Stomach (tissue), 8 donors: ENCODE measurements at regions not wholly inside any gene's neighbourhood (a gene's known extent, or its start where the extent isn't known, plus 50 kb on each side); places are given as distances from the start of the nearest gene placed in this dataset.

ENCODE experiments used
- DNase-seq, 2 donors: peaks; one replicate each; pipeline versions ENCODE4 v3.0.0 to v3.0.0-alpha.2; 2013 to 2019
- H3K27ac ChIP-seq, 5 donors: fragments of 200-600 bp in 4 of 5; sonication (generic) in 4 of 5; one replicate each; pipeline ENCODE4 v1.5.1; 2013 to 2019; ENCODE audit warnings: mild to moderate bottlenecking in 1 of 5, moderate library complexity in 1 of 5
- H3K27me3 ChIP-seq, 3 donors: fragments of 200-600 bp; sonication (generic); one replicate each; pipeline ENCODE4 v1.5.1; 2017 to 2019; ENCODE audit warnings: mixed run types in 1 of 3
- H3K36me3 ChIP-seq, 4 donors: fragments of 200-600 bp; sonication (generic); 1 replicate in 3 of 4; 2 replicates in 1 of 4; pipeline ENCODE4 v1.5.1; 2016 to 2019
- H3K4me1 ChIP-seq, 4 donors: fragments of 200-600 bp; sonication (generic); one replicate each; pipeline ENCODE4 v1.5.1; 2016 to 2019
- H3K4me3 ChIP-seq, 4 donors: fragments of 200-600 bp; sonication (generic) in 3 of 4; one replicate each; pipeline ENCODE4 v1.5.1; 2016 to 2019; ENCODE audit warnings: mild to moderate bottlenecking in 1 of 4
- H3K9me3 ChIP-seq, 4 donors: fragments of 200-600 bp; sonication (generic); one replicate each; pipeline ENCODE4 v1.5.1; 2016 to 2019
- CTCF ChIP-seq, 7 experiments: fragments of 450-650 bp in 4 of 7; fragments of 200-600 bp in 3 of 7; sonication (generic) in 3 of 7; IDR thresholded peaks; one replicate each; pipeline ENCODE4 v1.5.1; 2016 to 2019; ENCODE audit warnings: antibody characterized with exemption in 7 of 7, control low read depth in 2 of 7, mild to moderate bottlenecking in 1 of 7
- EP300 ChIP-seq: sonication (generic); formaldehyde crosslinking; IDR thresholded peaks from one replicate; pipeline ENCODE4 v1.6.1; 2017; ENCODE audit warnings: antibody characterized with exemption
- POLR2A ChIP-seq, 4 donors: fragments of 450-650 bp; IDR thresholded peaks; one replicate each; pipeline ENCODE4 v1.6.1; 2016; ENCODE audit warnings: antibody characterized with exemption in 4 of 4, control low read depth in 2 of 4, mild to moderate bottlenecking in 1 of 4, moderate library complexity in 1 of 4
- POLR2AphosphoS5 ChIP-seq, 3 donors: sonication (generic); formaldehyde crosslinking; IDR thresholded peaks; one replicate each; pipeline ENCODE4 v1.6.1; 2016; ENCODE audit warnings: antibody characterized with exemption in 3 of 3
- WGBS, 5 donors: extraction: QIAGEN DNeasy Blood & Tissue Kit in 3 of 5; methylation state at CpG; one replicate each; pipeline versions ENCODE4 v1.1.5 to v1.1.7; 2013 to 2018; 5-methylcytosine and 5-hydroxymethylcytosine counted together
- intact Hi-C: fragments of 100-400 bp; cut with DNase I; formaldehyde crosslinking; loops from one replicate; pipeline ENCODE4 v1.15.1; 2023; ENCODE audit warnings: low total_unique reads
- donor health status: healthy with polysubstance abuse.
- donor health status: Bipolar disorder and iron deficiency.
- donor health status: healthy.

- H3K4me3 ChIP-seq: no peak overlapping the region
- no peak overlapping the region for H3K27ac ChIP-seq
- H3K9me3 ChIP-seq: peaks cover 0 to 16% (median under 1%) of the 10 kb centered on the region in 4 donors
- intact Hi-C loops: no loop called here
- TF ChIP-seq CTCF (IDR thresholded peaks at IDR 0.05): no peak
- no peak for TF ChIP-seq POLR2A (IDR thresholded peaks at IDR 0.05)
- no peak for TF ChIP-seq EP300
- no peak for TF ChIP-seq POLR2AphosphoS5 (IDR thresholded peaks at IDR 0.05)
- H3K36me3 ChIP-seq: no peaks in the 10 kb centered on the region
- H3K27me3 ChIP-seq: no peaks in the 10 kb centered on the region
- WGBS, 5 donors: 38 to 86% (median 63%) methylated on average over 2 of the region's 2 CpGs
- DNase-seq: no peak
- no peaks in the 10 kb centered on the region for H3K4me1 ChIP-seq
Measured at GRCh38 chr13:63460462-63461090, 2044.9 kb upstream of the PCDH20 start.

GRCh38 chr13:63457186-63457585, 2041.5 kb upstream of the PCDH20 start:
- no peak for DNase-seq
- TF ChIP-seq POLR2AphosphoS5 (IDR thresholded peaks at IDR 0.05) (no peak), POLR2A (IDR thresholded peaks at IDR 0.05) (no peak), CTCF (IDR thresholded peaks at IDR 0.05) (no peak), EP300 (no peak)
- H3K4me1 ChIP-seq: no peaks in the 10 kb centered on the region
- H3K36me3 ChIP-seq: no peaks in the 10 kb centered on the region
- no peaks in the 10 kb centered on the region for H3K9me3 ChIP-seq
- intact Hi-C loops: no loop called here
- 80 to 94% (median 92%) methylated on average over 1 of the region's 1 CpG for WGBS, 5 donors
- no peaks in the 10 kb centered on the region for H3K27me3 ChIP-seq
- H3K27ac ChIP-seq: no peak overlapping the region
- no peak overlapping the region for H3K4me3 ChIP-seq

GRCh38 chr13:63455938-63456337, 2040.3 kb upstream of the PCDH20 start:
- H3K36me3 ChIP-seq: no peaks in the 10 kb centered on the region
- no peak for DNase-seq
- no peaks in the 10 kb centered on the region for H3K9me3 ChIP-seq
- TF ChIP-seq CTCF (IDR thresholded peaks at IDR 0.05) (peak in 1 of 7 experiments; percentile 11), EP300 (no peak)
- no peaks in the 10 kb centered on the region for H3K27me3 ChIP-seq
- no peaks in the 10 kb centered on the region for H3K4me1 ChIP-seq
- no peak overlapping the region for H3K27ac ChIP-seq
- intact Hi-C loops: no loop called here
- WGBS, 5 donors: 77 to 96% (median 88%) methylated on average over 3 of the region's 3 CpGs
- H3K4me3 ChIP-seq: no peak overlapping the region

GRCh38 chr13:63449550-63449949, 2033.9 kb upstream of the PCDH20 start:
- no peak for DNase-seq
- Histone ChIP-seq H3K4me3 (no peak overlapping the region), H3K9me3 (no peaks in the 10 kb centered on the region), H3K4me1 (no peaks in the 10 kb centered on the region), H3K27me3 (no peaks in the 10 kb centered on the region), H3K36me3 (no peaks in the 10 kb centered on the region), H3K27ac (no peak overlapping the region)
- 0 to 17% (median 11%) methylated on average over 1 of the region's 1 CpG for WGBS, 5 donors
- intact Hi-C loops: no loop called here
- TF ChIP-seq CTCF (IDR thresholded peaks at IDR 0.05): no peak
- no peak for TF ChIP-seq POLR2A (IDR thresholded peaks at IDR 0.05)
- no peak for TF ChIP-seq EP300
- TF ChIP-seq POLR2AphosphoS5 (IDR thresholded peaks at IDR 0.05): no peak
